OCI-LY1 (cell line): ENCODE measurements at regions not wholly inside any gene's neighbourhood (a gene's known extent, or its start where the extent isn't known, plus 50 kb on each side); places are given as distances from the start of the nearest gene placed in this dataset.
"Not testable (repeated sequence)": the region's sequence is repeated elsewhere in the genome, so short reads cannot be mapped to it uniquely, and the experiment has no call there.

Experiments used
- H2AFZ ChIP-seq: fragments of 200-600 bp; sonication (generic), shearing (Covaris generic); 2 replicates; pipeline ENCODE4 v1.6.0; 2014; ENCODE audit warnings: antibody characterized with exemption, mild to moderate bottlenecking, low read length
- H3F3A ChIP-seq: fragments of 200-600 bp; sonication (generic), shearing (Covaris generic); 2 replicates; pipeline ENCODE4 v1.6.0; 2014; ENCODE audit warnings: mild to moderate bottlenecking, antibody characterized with exemption, low read length, moderate library complexity; ENCODE audit not compliant: insufficient read depth
- H3K27ac ChIP-seq: fragments of 200-600 bp; sonication (generic); 2 replicates; pipeline ENCODE4 v1.5.1; 2014; ENCODE audit warnings: low read length, mixed run types, mild to moderate bottlenecking, low read depth; ENCODE audit not compliant: poor library complexity, severe bottlenecking
- H3K27me3 ChIP-seq: fragments of 200-600 bp; sonication (generic); 2 replicates; pipeline ENCODE4 v1.6.0; 2014; ENCODE audit warnings: antibody characterized with exemption, mild to moderate bottlenecking, low read length, moderate library complexity; ENCODE audit not compliant: insufficient read depth
- H3K36me3 ChIP-seq: fragments of 200-600 bp; sonication (generic); 2 replicates; pipeline ENCODE4 v1.6.1; 2014; ENCODE audit warnings: mild to moderate bottlenecking, antibody characterized with exemption, low read length, moderate library complexity, mixed read lengths; ENCODE audit not compliant: insufficient read depth
- H3K4me1 ChIP-seq: fragments of 200-600 bp; sonication (generic); 2 replicates; pipeline ENCODE4 v1.5.1; 2014; ENCODE audit warnings: mild to moderate bottlenecking, low read length, moderate library complexity; ENCODE audit not compliant: insufficient read depth, severe bottlenecking
- H3K4me2 ChIP-seq: fragments of 200-600 bp; sonication (generic), shearing (Covaris generic); 2 replicates; pipeline ENCODE4 v1.6.1; 2014; ENCODE audit warnings: low read length
- H3K4me3 ChIP-seq: fragments of 200-600 bp; sonication (generic); 2 replicates; pipeline ENCODE4 v1.5.1; 2014; ENCODE audit warnings: low read length, low read depth, mild to moderate bottlenecking, mixed read lengths; ENCODE audit not compliant: poor library complexity, severe bottlenecking
- H3K79me2 ChIP-seq: fragments of 200-600 bp; shearing (Covaris generic); 2 replicates; pipeline ENCODE4 v1.6.1; 2016; ENCODE audit warnings: mixed run types, low read length, mixed read lengths; ENCODE audit not compliant: insufficient read depth
- H3K9ac ChIP-seq: fragments of 200-600 bp; sonication (generic), shearing (Covaris generic); 2 replicates; pipeline ENCODE4 v1.6.1; 2014; ENCODE audit warnings: mild to moderate bottlenecking, low read length, mixed read lengths
- H3K9me2 ChIP-seq: fragments of 200-600 bp; sonication (generic), shearing (Covaris generic); 2 replicates; pipeline ENCODE4 v1.6.1; 2014; ENCODE audit warnings: low read depth, mild to moderate bottlenecking, low read length, mixed read lengths
- H3K9me3 ChIP-seq: fragments of 200-600 bp; shearing (Covaris generic); 2 replicates; pipeline ENCODE4 v1.6.1; 2014; ENCODE audit warnings: low read length, mixed read lengths
- H4K20me1 ChIP-seq: fragments of 200-600 bp; sonication (generic), shearing (Covaris generic); 2 replicates; pipeline ENCODE4 v1.6.0; 2016; ENCODE audit warnings: mild to moderate bottlenecking, low read length; ENCODE audit not compliant: insufficient read depth
- CTCF ChIP-seq: fragments of 200-600 bp; sonication (generic), shearing (Covaris generic); IDR thresholded peaks from 2 replicates; pipeline ENCODE4 v1.5.1; 2017; ENCODE audit warnings: mild to moderate bottlenecking, antibody characterized with exemption, low read length, moderate library complexity, mixed read lengths
- EZH2 ChIP-seq: fragments of 200-600 bp; sonication (generic), shearing (Covaris generic); IDR thresholded peaks from 2 replicates; pipeline ENCODE4 v1.8.0; 2017; ENCODE audit warnings: borderline replicate concordance, mixed run types, mild to moderate bottlenecking, antibody characterized with exemption, low read length, moderate library complexity, mixed read lengths

GRCh38 chr4:13698296-13698695, 70.8 kb upstream of the BOD1L1 start:
- H3K4me3 ChIP-seq: no peak overlapping the region
- H3K36me3 ChIP-seq: no peaks in the 10 kb centered on the region
- no peaks in the 10 kb centered on the region for H3F3A ChIP-seq
- H3K4me1 ChIP-seq: no peaks in the 10 kb centered on the region
- no peaks in the 10 kb centered on the region for H3K27me3 ChIP-seq
- no peak overlapping the region for H3K9ac ChIP-seq
- TF ChIP-seq EZH2: no peak
- no peak for TF ChIP-seq CTCF
- no peak overlapping the region for H2AFZ ChIP-seq
- no peaks in the 10 kb centered on the region for H4K20me1 ChIP-seq
- no peaks in the 10 kb centered on the region for H3K9me2 ChIP-seq
- H3K9me3 ChIP-seq: no peaks in the 10 kb centered on the region
- H3K27ac ChIP-seq: no peak overlapping the region
- H3K79me2 ChIP-seq: no peaks in the 10 kb centered on the region
- H3K4me2 ChIP-seq: no peak overlapping the region

GRCh38 chr4:13700021-13700857, 72.7 kb upstream of the BOD1L1 start:
- Histone ChIP-seq H3K79me2 (no peaks in the 10 kb centered on the region), H3K27ac (no peak overlapping the region), H3K4me2 (no peak overlapping the region), H3K4me1 (no peaks in the 10 kb centered on the region), H3K9me3 (no peaks in the 10 kb centered on the region), H3F3A (no peaks in the 10 kb centered on the region), H3K36me3 (no peaks in the 10 kb centered on the region), H3K27me3 (no peaks in the 10 kb centered on the region), H3K9ac (no peak overlapping the region), H3K4me3 (no peak overlapping the region), H2AFZ (no peak overlapping the region), H4K20me1 (no peaks in the 10 kb centered on the region), H3K9me2 (no peaks in the 10 kb centered on the region)
- TF ChIP-seq CTCF (no peak), EZH2 (no peak)

- not testable (repeated sequence) for H3K27ac ChIP-seq, H3F3A ChIP-seq, H3K4me1 ChIP-seq, H3K9me2 ChIP-seq, H3K79me2 ChIP-seq, H3K4me2 ChIP-seq, H3K9me3 ChIP-seq, H4K20me1 ChIP-seq, H3K4me3 ChIP-seq, H3K27me3 ChIP-seq, H3K9ac ChIP-seq, H2AFZ ChIP-seq, H3K36me3 ChIP-seq
Measured at GRCh38 chr4:13700858-13701140, 73.3 kb upstream of the BOD1L1 start.

- H2AFZ ChIP-seq: no peak overlapping the region
- H3K4me3 ChIP-seq: no peak overlapping the region
- no peaks in the 10 kb centered on the region for H3K9me2 ChIP-seq
- H3K9ac ChIP-seq: no peak overlapping the region
- H3F3A ChIP-seq: no peaks in the 10 kb centered on the region
- no peaks in the 10 kb centered on the region for H4K20me1 ChIP-seq
- no peak overlapping the region for H3K27ac ChIP-seq
- H3K4me1 ChIP-seq: no peaks in the 10 kb centered on the region
- no peak overlapping the region for H3K4me2 ChIP-seq
- H3K9me3 ChIP-seq: no peaks in the 10 kb centered on the region
- no peak for TF ChIP-seq CTCF
- no peak for TF ChIP-seq EZH2
- H3K27me3 ChIP-seq: no peaks in the 10 kb centered on the region
- H3K79me2 ChIP-seq: no peaks in the 10 kb centered on the region
- H3K36me3 ChIP-seq: no peaks in the 10 kb centered on the region
Measured at GRCh38 chr4:13701937-13702446, 74.5 kb upstream of the BOD1L1 start.
